ENCODE measurements at regions not wholly inside any gene's neighbourhood (a gene's known extent, or its start where the extent isn't known, plus 50 kb on each side); places are given as distances from the start of the nearest gene placed in this dataset.

DNA sequence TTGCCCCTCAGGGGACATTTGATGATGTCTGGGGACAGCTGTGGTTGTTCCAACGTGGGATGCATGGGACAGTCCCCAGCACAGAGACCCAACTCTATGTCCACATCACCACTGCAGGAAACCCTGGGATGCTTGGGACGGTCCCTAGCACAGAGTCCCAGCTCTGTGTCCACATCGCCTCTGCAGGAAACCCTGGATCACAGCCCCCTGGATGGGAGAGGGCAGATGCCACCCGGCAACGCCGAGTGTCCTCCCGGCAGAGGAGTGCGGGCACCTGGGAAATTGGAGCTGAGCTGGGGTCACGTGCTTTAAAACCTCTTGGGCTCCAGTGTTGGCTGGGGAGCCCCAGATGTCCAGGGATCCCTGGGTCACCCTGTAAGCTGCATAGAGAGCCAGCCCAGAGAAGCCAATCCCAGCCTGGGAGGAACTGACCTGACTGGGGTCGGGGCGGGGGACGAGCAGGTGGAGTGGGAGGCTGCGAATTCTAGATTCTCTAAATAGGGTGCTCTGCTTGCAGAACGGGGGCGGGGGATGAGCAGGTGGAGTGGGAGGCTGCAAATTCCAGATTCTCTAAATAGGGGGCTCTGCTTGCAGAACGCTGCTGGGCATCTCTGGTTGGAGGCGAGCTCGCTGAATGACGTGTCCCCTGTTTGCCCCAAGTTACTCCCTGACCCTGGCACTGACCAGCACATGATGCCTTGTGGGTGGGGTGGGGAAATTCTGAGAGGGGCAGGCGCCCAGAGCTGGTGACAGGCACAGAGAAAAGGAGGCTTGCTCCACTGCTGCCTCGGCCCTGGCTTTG is 1197.8 kb downstream of the BRD1 start:
- no peaks in the 10 kb centered on the region for H3K27me3 ChIP-seq
- H3K4me1 ChIP-seq (ENCODE audit: low read depth), result no peaks in the 10 kb centered on the region
- no peak overlapping the region for H3K27ac ChIP-seq
- no peaks in the 10 kb centered on the region for H3K36me3 ChIP-seq
- no peak for TF ChIP-seq CTCF (IDR thresholded peaks at IDR 0.05; ENCODE audit: low read depth, low read length)
- no peak for DNase-seq (ENCODE audit: low read depth in 1 of 2, low spot score in 1 of 2)
- no peak overlapping the region for H3K4me3 ChIP-seq
- no peaks in the 10 kb centered on the region for H3K9me3 ChIP-seq (ENCODE audit: low read depth)

GRCh38 chr22:48628891-48629543 is 1198.7 kb downstream of the BRD1 start:
- Histone ChIP-seq H3K36me3 (no peaks in the 10 kb centered on the region), H3K4me1 (ENCODE audit: low read depth) (no peaks in the 10 kb centered on the region), H3K27me3 (no peaks in the 10 kb centered on the region), H3K27ac (no peak overlapping the region), H3K4me3 (no peak overlapping the region), H3K9me3 (ENCODE audit: low read depth) (no peaks in the 10 kb centered on the region)
- no peak for TF ChIP-seq CTCF (IDR thresholded peaks at IDR 0.05; ENCODE audit: low read depth, low read length)
- DNase-seq (ENCODE audit: low read depth in 1 of 2, low spot score in 1 of 2), result no peak

GRCh38 chr22:48627966-48628365 is 1199.7 kb downstream of the BRD1 start:
- TF ChIP-seq CTCF (IDR thresholded peaks at IDR 0.05; ENCODE audit: low read depth, low read length), result no peak
- Histone ChIP-seq H3K9me3 (ENCODE audit: low read depth) (no peaks in the 10 kb centered on the region), H3K4me3 (no peak overlapping the region), H3K36me3 (no peaks in the 10 kb centered on the region), H3K4me1 (ENCODE audit: low read depth) (no peaks in the 10 kb centered on the region), H3K27ac (no peak overlapping the region), H3K27me3 (no peaks in the 10 kb centered on the region)
- no peak for DNase-seq (ENCODE audit: low read depth in 1 of 2, low spot score in 1 of 2)

- no peak overlapping the region for H3K27ac ChIP-seq
- no peaks in the 10 kb centered on the region for H3K4me1 ChIP-seq (ENCODE audit: low read depth)
- H3K36me3 ChIP-seq, result no peaks in the 10 kb centered on the region
- H3K9me3 ChIP-seq (ENCODE audit: low read depth), result no peaks in the 10 kb centered on the region
- no peak for TF ChIP-seq CTCF (IDR thresholded peaks at IDR 0.05; ENCODE audit: low read depth, low read length)
- no peak for DNase-seq (ENCODE audit: low read depth in 1 of 2, low spot score in 1 of 2)
- no peaks in the 10 kb centered on the region for H3K27me3 ChIP-seq
- H3K4me3 ChIP-seq, result no peak overlapping the region
These were observed 1200.5 kb downstream of the BRD1 start for GRCh38 chr22:48627203-48627602.

DNA sequence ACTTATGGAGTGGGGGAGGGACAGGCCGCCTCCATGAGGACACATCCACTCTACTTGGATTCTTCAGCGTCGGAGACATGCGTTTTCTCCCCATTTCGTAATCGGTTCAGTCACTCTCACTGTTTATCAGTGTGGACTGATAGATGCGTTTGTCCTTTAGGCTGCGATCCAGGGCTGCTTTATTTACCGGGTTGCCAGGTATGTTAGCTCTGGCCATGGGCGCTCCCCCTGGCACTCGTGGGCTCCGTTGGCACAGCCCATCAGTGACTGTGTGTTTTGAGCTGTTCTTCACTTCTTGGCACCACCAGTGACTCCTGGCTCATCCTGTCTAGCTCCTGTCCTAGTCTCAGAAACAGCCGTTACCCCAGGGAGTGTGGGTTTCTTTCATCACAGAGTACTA is 1203.3 kb downstream of the BRD1 start:
- no peak for DNase-seq (ENCODE audit: low read depth in 1 of 2, low spot score in 1 of 2)
- no peak for TF ChIP-seq CTCF (IDR thresholded peaks at IDR 0.05; ENCODE audit: low read depth, low read length)
- Histone ChIP-seq H3K4me3 (no peak overlapping the region), H3K9me3 (ENCODE audit: low read depth) (no peaks in the 10 kb centered on the region), H3K27me3 (no peaks in the 10 kb centered on the region), H3K4me1 (ENCODE audit: low read depth) (no peaks in the 10 kb centered on the region), H3K27ac (no peak overlapping the region), H3K36me3 (no peaks in the 10 kb centered on the region)
